ENCODE measurements at regions not wholly inside any gene's neighbourhood (a gene's known extent, or its start where the extent isn't known, plus 50 kb on each side); places are given as distances from the start of the nearest gene placed in this dataset.
A peak's percentile ranks its signal among the peaks of the same experiment; 100 is the strongest.
"Not testable (repeated sequence)": the region's sequence is repeated elsewhere in the genome, so short reads cannot be mapped to it uniquely, and the experiment has no call there.

- H3K9me3 ChIP-seq; DNase-seq; intact Hi-C loops (cut with DNase I); H3K36me3 ChIP-seq; H3K27me3 ChIP-seq; H3K4me3 ChIP-seq; H3K27ac ChIP-seq; ATAC-seq; H3K4me1 ChIP-seq: not testable (repeated sequence)
Measured at GRCh38 chr7:65683362-65683761, 189.5 kb upstream of the VKORC1L1 start.

GRCh38 chr7:65699026-65699714, 173.7 kb upstream of the VKORC1L1 start:
- DNase-seq; H3K36me3 ChIP-seq; H3K9me3 ChIP-seq; ATAC-seq; H3K27me3 ChIP-seq; H3K4me1 ChIP-seq; intact Hi-C loops (cut with DNase I); H3K4me3 ChIP-seq; H3K27ac ChIP-seq: not testable (repeated sequence)

GRCh38 chr7:65699715-65700356, 173.0 kb upstream of the VKORC1L1 start:
- H3K9me3 ChIP-seq; ATAC-seq; intact Hi-C loops (cut with DNase I): not testable (repeated sequence)

GRCh38 chr7:65719123-65719798, 153.6 kb upstream of the VKORC1L1 start:
- H3K27ac ChIP-seq; H3K27me3 ChIP-seq; H3K36me3 ChIP-seq; H3K4me1 ChIP-seq; DNase-seq; H3K4me3 ChIP-seq; ATAC-seq; H3K9me3 ChIP-seq; intact Hi-C loops (cut with DNase I): not testable (repeated sequence)

More at GRCh38 chr7:65699715-65700356, 173.0 kb upstream of the VKORC1L1 start:
- not testable (repeated sequence) for H3K27me3 ChIP-seq, H3K4me1 ChIP-seq, H3K27ac ChIP-seq, DNase-seq, H3K4me3 ChIP-seq, H3K36me3 ChIP-seq

- Histone ChIP-seq H3K4me1 (no peaks in the 10 kb centered on the region), H3K27ac (no peak overlapping the region), H3K9me3 (no peaks in the 10 kb centered on the region), H3K27me3 (no peaks in the 10 kb centered on the region), H3K36me3 (peaks cover 0 to 6% of the 10 kb centered on the region in 2 donors), H3K4me3 (no peak overlapping the region)
- intact Hi-C loops (cut with DNase I), result no loop called here
- peak; percentile 74 to 76 for TF ChIP-seq CTCF (IDR thresholded peaks at IDR 0.05)
- DNase-seq, result peak in 2 of 4 donors; percentile 47 to 65
- peak; percentile 97 for ATAC-seq
Measured at GRCh38 chr7:65722361-65722792, 150.5 kb upstream of the VKORC1L1 start.

GRCh38 chr7:65727182-65727581, 145.7 kb upstream of the VKORC1L1 start:
- intact Hi-C loops (cut with DNase I), result not testable (repeated sequence)

GRCh38 chr7:65731129-65731528, 141.7 kb upstream of the VKORC1L1 start:
- intact Hi-C loops (cut with DNase I), result no loop called here
- Histone ChIP-seq H3K27me3 (no peaks in the 10 kb centered on the region), H3K4me1 (peaks cover 0 to 14% of the 10 kb centered on the region in 2 donors), H3K27ac (no peak overlapping the region), H3K36me3 (peaks cover 0 to 6% of the 10 kb centered on the region in 2 donors), H3K9me3 (no peaks in the 10 kb centered on the region), H3K4me3 (peak overlapping the region in 1 of 2 donors; percentile 31)
- ATAC-seq, result no peak
- DNase-seq, result no peak
- TF ChIP-seq CTCF (IDR thresholded peaks at IDR 0.05), result no peak

More at GRCh38 chr7:65727182-65727581, 145.7 kb upstream of the VKORC1L1 start:
- not testable (repeated sequence) for H3K27me3 ChIP-seq, H3K27ac ChIP-seq, H3K9me3 ChIP-seq, DNase-seq, H3K4me3 ChIP-seq, ATAC-seq, H3K36me3 ChIP-seq
- H3K4me1 ChIP-seq, result peaks cover 0 to 12% of the 10 kb centered on the region in 2 donors

All from left lung (tissue), 4 donors.